Pulmonary artery endothelial cell (primary cell): ENCODE measurements at regions not wholly inside any gene's neighbourhood (a gene's known extent, or its start where the extent isn't known, plus 50 kb on each side); places are given as distances from the start of the nearest gene placed in this dataset.
"Not testable (repeated sequence)": the region's sequence is repeated elsewhere in the genome, so short reads cannot be mapped to it uniquely, and the experiment has no call there.

ENCODE experiments used
- DNase-seq: peaks from one replicate; pipeline ENCODE4 v3.0.0-alpha.2; 2011; ENCODE audit warnings: low read depth, low spot score

DNA sequence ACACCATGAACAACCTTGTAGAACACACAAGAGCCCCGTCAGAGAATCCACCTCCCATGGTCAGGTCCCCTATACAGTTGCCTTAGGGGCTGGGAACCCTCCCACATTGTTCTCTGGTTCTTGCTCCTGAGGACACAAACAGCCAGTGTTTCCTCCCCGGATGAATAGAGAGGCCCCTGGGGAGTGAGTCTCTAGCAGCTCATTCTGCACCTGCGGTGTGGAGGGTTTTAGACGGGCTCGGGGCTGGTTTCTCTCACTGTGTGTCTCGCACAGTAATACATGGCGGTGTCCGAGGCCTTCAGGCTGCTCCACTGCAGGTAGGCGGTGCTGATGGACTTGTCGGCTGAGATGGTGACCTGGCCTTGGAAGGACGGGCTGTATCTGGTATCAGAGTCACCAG, 1052.1 kb downstream of the TMEM121 start:
- DNase-seq = no peak

DNA sequence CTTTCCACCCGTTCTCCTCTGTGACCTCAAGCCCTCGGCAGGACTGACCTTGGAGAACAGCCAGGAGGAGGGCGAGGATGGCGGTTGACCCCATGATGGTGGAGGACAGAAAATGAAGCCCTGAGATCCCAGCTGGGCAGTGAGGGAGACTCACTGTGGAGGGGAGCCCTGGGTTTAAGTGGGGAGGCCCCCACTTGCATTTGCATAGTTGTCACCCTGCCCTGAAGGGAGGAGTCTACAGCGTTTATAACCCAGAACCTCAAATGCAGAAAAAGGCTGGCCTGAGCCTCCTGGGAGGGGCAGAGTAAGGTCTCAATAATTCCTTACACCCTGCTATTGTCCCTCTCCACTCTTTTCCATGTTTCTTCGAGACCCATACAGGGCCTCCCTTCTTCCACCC, 1052.7 kb downstream of the TMEM121 start:
- no peak for DNase-seq

GRCh38 chr14:106585692-106586091, 1059.3 kb downstream of the TMEM121 start:
- DNase-seq = no peak

DNA sequence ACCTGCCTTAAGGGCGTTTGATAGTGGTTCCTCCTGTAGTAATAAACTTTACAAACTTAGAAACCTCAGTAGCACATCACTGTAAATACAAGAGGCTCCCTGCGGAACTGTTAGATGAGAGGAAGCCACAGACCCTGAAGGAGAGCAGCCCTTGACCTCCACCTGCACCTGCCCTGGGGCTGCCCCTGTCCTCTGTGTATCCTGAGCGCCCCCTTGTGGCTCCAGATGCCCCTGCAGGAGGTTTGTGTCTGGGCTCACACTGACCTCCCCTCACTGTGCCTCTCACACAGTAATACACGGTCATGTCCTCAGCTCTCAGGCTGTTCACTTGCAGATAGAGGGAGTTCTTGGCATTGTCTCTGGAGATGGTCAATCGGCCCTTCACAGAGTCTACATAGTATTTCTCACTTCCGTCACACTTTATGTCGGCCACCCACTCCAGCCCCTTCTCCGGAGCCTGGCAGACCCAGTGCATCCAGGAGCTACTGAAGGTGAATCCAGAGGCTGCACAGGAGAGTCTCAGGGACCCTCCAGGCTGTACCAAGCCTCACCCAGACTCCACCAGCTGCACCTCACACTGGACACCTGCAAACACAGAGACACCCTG, 1059.8 kb downstream of the TMEM121 start:
- no peak for DNase-seq

- DNase-seq = not testable (repeated sequence)
Observed at GRCh38 chr14:106591539-106591938, 1065.2 kb downstream of the TMEM121 start.

- DNase-seq = not testable (repeated sequence)
Observed at GRCh38 chr14:106592115-106592852, 1065.9 kb downstream of the TMEM121 start.

- DNase-seq = no peak
Observed at GRCh38 chr14:106599209-106599608, 1072.8 kb downstream of the TMEM121 start.

- DNase-seq = no peak
Observed at GRCh38 chr14:106605548-106606448, 1079.4 kb downstream of the TMEM121 start.

DNA sequence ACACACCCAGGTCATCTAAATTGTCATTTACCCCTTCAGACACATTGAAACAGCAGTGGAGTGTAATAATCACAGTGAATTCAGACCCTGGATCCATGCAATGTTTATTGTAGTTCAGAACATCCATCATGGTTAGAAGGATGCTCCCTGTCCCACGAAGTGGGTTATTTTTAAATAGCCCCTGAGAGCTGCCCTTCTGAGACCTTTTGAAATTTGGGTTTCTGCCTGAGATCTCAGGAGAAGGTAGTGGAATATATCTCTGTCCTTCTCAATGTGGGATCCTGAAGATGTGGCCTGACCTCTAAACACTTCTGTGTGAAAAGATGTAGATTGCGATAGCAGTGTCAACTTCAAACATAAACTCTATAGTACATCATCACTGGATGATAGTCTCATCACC, 1080.6 kb downstream of the TMEM121 start:
- no peak for DNase-seq

DNA sequence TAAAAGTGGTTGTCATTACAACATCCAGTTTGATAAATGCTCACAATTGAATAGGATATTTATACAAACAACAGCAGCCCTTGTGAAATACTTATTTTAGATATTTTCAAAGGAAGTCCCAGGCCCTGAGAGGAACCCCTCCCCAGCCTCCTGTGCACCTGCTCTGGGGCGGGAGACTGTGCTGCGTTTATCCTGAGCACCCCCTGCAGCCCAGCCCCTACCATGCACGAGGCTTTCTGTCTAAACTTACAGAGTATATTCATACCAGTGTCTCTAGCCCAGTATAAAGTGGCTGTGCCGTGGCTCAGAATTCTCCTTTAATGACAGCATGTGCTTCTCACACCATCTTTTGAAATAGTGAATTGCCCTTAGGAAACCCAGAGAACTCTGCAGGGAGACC, 1084.3 kb downstream of the TMEM121 start:
- no peak for DNase-seq

- no peak for DNase-seq
Observed at GRCh38 chr14:106613256-106613655, 1086.9 kb downstream of the TMEM121 start.

DNA sequence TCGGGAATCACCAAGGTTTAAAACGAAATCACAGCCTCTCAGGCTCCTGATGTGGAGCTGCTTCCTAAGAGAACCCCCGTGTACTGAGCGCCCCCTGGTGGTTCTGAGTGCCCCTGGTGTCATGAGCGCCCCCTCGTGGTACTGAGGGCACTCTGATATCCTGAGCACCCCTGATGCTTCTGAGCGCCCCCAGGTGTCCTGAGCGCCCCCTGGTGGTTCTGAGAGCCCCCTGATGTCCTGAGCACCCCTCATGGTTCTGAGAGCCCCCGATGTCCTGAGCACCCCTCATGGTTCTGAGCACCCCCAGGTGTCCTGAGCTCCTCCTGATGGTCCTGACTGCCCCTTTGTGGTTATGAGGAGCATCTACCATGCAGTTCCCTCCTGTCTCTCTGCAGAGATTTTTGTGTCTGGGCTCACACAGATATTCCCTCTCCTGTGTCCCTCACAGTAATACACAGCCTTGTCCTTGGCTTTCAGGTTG, 1092.1 kb downstream of the TMEM121 start:
- DNase-seq = not testable (repeated sequence)

- no peak for DNase-seq
Observed at GRCh38 chr14:106619606-106620005, 1093.2 kb downstream of the TMEM121 start.

- DNase-seq = no peak
Observed at GRCh38 chr14:106620368-106620767, 1094.0 kb downstream of the TMEM121 start.

- no peak for DNase-seq
Observed at GRCh38 chr14:106622200-106622745, 1095.9 kb downstream of the TMEM121 start.

DNA sequence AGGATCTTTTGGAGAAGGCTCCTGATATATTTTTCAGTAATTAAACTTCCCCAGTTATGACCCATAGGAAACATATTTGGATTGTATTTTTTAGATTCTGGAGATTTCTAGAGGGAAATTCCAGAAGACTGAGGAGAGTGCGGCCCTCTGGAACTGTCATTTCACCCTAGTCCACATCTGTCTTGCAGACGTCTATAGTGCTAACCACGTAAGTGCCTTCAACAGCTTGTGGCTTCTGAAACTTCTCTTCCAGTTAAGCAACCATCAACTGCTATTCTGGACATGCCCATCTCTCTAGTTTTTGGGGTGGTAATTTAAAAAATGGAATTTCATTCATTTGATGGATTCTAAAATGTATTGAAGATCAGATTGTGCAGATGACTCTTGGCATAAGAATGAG, 1098.8 kb downstream of the TMEM121 start:
- no peak for DNase-seq

DNA sequence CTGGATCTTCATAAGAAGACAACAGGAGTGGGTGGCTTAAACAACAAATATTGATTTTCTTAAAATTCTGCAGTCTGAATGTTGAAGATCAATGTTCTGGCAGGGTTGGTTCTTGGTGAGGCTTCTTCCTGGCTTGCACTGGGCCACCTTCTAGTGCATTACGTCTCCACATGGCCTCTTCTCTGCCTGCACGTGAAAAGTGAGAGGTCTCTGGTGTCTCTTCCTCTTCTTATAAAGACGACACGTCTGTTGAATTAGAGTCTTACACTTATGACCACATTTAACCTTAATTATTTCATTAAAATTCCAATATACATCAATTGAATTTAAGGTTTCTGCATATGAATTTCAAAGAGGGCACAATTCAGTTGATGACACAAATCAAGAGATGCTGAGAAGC, 1100.1 kb downstream of the TMEM121 start:
- not testable (repeated sequence) for DNase-seq

GRCh38 chr14:106626942-106627588, 1100.7 kb downstream of the TMEM121 start:
- not testable (repeated sequence) for DNase-seq

DNA sequence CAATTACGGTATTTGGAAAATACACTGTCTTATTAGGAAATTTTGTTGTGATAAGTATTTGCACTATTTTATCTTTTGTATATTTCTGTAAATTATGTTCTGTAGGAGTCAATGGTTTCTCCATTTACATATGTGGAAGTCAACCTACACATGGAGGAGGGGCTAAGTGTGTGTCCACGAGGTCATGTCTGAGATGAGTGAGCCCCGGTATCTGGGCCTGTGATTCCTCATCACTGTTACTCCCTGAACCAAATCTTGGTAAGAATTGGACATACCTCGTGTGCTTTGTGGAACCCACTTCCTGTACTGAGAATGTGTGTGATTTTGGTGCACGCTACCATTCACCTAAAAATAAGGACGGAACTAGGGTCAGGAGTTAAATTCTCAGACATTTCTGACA, 1105.5 kb downstream of the TMEM121 start:
- no peak for DNase-seq

GRCh38 chr14:106633721-106634120, 1107.3 kb downstream of the TMEM121 start:
- no peak for DNase-seq

DNA sequence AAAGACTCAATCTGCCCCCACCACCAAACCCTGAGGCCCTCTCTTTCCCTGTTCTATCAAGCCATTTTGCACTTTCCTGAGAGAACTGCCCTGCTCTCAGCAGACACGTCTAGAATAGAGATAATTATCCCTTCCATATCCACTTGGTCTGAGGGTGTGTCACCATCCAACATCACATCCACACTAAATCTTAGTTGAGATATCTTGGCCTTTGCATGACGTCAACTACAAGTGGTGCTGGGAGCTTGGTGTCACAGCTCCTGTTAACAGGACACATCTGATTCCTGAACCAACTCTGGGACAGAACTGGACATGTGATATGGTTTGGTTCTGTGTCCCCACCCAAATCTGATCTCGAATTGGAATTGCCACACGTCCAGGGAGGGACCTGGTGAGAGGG, 1109.2 kb downstream of the TMEM121 start:
- DNase-seq = no peak
